K562 (cell line): ENCODE measurements at regions not wholly inside any gene's neighbourhood (a gene's known extent, or its start where the extent isn't known, plus 50 kb on each side); places are given as distances from the start of the nearest gene placed in this dataset.

Source experiments
- BHLHE40 ChIP-seq: IDR thresholded peaks from 2 replicates; pipeline ENCODE4 v1.6.1; 2011; ENCODE audit warnings: low read length, improper control_type of control experiment
- EZH2 ChIP-seq: IDR thresholded peaks from 2 replicates; pipeline ENCODE4 v1.6.1; 2012; ENCODE audit warnings: low read depth, mild to moderate bottlenecking, inconsistent platforms, low read length, borderline replicate concordance
- MEF2D ChIP-seq: conservative IDR thresholded peaks from 2 replicates; pipeline ENCODE4 v1.6.1; 2016; ENCODE audit warnings: low read depth, missing genetic modification characterization, missing compliant biosample characterization
- NONO ChIP-seq, 2 experiments: fragments of 200-400 bp in 1 of 2; fragments of 450-650 bp in 1 of 2; formaldehyde crosslinking in 1 of 2; IDR thresholded peaks; 2 replicates each; pipeline ENCODE4 v1.6.1; 2017; ENCODE audit warnings: low read depth in 2 of 2, mild to moderate bottlenecking in 2 of 2, moderate library complexity in 2 of 2, low read length in 1 of 2
- SMAD4 ChIP-seq: fragments of 250-450 bp; sonication (Bioruptor Pico); conservative IDR thresholded peaks from 2 replicates; pipeline ENCODE4 v1.8.0; 2021; ENCODE audit warnings: inconsistent platforms, mild to moderate bottlenecking, moderate library complexity
- TCF7 ChIP-seq: sonication (generic); IDR thresholded peaks from 2 replicates; pipeline ENCODE4 v1.6.1; 2016; ENCODE audit warnings: antibody characterized with exemption, borderline replicate concordance
- TF ChIP-seq, protein P1 (sequence below): fragments of 250-450 bp; sonication (Bioruptor Pico); IDR thresholded peaks from 2 replicates; pipeline ENCODE4 v1.4.0; 2020; ENCODE audit warnings: mild to moderate bottlenecking
- TF ChIP-seq, protein P2 (sequence below), 3 experiments: IDR thresholded peaks in 2 of 3; conservative IDR thresholded peaks in 1 of 3; 2 replicates each; pipeline ENCODE4 v1.5.1; 2011 to 2012; ENCODE audit warnings: low read length in 3 of 3, mild to moderate bottlenecking in 3 of 3, control low read depth in 2 of 3, improper control_type of control experiment in 1 of 3, inconsistent platforms in 1 of 3, low read depth in 1 of 3, mixed read lengths in 1 of 3, moderate library complexity in 1 of 3; ENCODE audit not compliant: insufficient read depth in 2 of 3

DNA sequence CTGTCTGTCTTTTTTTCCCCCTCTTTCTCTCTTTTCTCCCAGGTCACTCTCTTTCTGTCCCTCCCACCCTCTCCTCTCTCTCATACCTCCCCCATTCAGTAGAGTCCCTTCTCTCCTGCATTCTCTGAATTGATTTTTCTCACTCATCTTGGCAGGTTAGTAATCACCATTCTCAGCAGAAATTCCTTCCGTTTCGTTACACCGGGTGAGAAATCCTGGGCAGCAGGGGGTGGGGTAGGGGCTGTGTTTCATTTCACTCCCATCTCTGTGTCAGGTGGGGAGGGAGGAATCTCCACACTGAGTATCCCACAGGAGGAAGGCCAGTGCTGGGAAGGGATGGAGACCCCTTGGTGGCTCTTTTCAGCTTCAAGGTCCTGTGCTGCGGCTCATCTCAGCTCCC is 253.5 kb downstream of the MIAT start:
- TF ChIP-seq NONO (IDR thresholded peaks at IDR 0.05; ENCODE audit: low read depth in 2 of 2, low read length in 1 of 2) = no peak
- no peak for TF ChIP-seq TCF7
- TF ChIP-seq, protein P1, sequence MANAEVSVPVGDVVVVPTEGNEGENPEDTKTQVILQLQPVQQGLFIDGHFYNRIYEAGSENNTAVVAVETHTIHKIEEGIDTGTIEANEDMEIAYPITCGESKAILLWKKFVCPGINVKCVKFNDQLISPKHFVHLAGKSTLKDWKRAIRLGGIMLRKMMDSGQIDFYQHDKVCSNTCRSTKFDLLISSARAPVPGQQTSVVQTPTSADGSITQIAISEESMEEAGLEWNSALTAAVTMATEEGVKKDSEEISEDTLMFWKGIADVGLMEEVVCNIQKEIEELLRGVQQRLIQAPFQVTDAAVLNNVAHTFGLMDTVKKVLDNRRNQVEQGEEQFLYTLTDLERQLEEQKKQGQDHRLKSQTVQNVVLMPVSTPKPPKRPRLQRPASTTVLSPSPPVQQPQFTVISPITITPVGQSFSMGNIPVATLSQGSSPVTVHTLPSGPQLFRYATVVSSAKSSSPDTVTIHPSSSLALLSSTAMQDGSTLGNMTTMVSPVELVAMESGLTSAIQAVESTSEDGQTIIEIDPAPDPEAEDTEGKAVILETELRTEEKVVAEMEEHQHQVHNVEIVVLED (CRISPR knock-in tag) = no peak
- TF ChIP-seq EZH2 = no peak
- no peak for TF ChIP-seq MEF2D (tag)
- TF ChIP-seq, protein P2, sequence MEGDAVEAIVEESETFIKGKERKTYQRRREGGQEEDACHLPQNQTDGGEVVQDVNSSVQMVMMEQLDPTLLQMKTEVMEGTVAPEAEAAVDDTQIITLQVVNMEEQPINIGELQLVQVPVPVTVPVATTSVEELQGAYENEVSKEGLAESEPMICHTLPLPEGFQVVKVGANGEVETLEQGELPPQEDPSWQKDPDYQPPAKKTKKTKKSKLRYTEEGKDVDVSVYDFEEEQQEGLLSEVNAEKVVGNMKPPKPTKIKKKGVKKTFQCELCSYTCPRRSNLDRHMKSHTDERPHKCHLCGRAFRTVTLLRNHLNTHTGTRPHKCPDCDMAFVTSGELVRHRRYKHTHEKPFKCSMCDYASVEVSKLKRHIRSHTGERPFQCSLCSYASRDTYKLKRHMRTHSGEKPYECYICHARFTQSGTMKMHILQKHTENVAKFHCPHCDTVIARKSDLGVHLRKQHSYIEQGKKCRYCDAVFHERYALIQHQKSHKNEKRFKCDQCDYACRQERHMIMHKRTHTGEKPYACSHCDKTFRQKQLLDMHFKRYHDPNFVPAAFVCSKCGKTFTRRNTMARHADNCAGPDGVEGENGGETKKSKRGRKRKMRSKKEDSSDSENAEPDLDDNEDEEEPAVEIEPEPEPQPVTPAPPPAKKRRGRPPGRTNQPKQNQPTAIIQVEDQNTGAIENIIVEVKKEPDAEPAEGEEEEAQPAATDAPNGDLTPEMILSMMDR (IDR thresholded peaks at IDR 0.05 in 2 of 3, conservative IDR thresholded peaks at IDR 0.05 in 1 of 3; ENCODE audit: insufficient read depth in 2 of 3, low read depth in 1 of 3, low read length in 3 of 3) = no peak
- no peak for TF ChIP-seq BHLHE40
- TF ChIP-seq SMAD4 (CRISPR knock-in tag) = no peak
